NB4 (cell line): ENCODE measurements at regions not wholly inside any gene's neighbourhood (a gene's known extent, or its start where the extent isn't known, plus 50 kb on each side); places are given as distances from the start of the nearest gene placed in this dataset.

Experiments
- MYC ChIP-seq: IDR thresholded peaks from 2 replicates; pipeline ENCODE4 v1.6.1; 2011; ENCODE audit warnings: low read depth, low read length
- POLR2A ChIP-seq: IDR thresholded peaks from 2 replicates; pipeline ENCODE4 v1.6.1; 2011; ENCODE audit warnings: mild to moderate bottlenecking; ENCODE audit not compliant: insufficient read length; ENCODE audit errors: extremely low read depth
- TF ChIP-seq, protein P1 (sequence below): IDR thresholded peaks from one replicate; pipeline ENCODE4 v1.5.1; 2012; ENCODE audit warnings: low read depth, low read length
- TF ChIP-seq, protein P2 (sequence below): IDR thresholded peaks from 2 replicates; pipeline ENCODE4 v1.6.1; 2011; ENCODE audit warnings: low read depth, low read length

DNA sequence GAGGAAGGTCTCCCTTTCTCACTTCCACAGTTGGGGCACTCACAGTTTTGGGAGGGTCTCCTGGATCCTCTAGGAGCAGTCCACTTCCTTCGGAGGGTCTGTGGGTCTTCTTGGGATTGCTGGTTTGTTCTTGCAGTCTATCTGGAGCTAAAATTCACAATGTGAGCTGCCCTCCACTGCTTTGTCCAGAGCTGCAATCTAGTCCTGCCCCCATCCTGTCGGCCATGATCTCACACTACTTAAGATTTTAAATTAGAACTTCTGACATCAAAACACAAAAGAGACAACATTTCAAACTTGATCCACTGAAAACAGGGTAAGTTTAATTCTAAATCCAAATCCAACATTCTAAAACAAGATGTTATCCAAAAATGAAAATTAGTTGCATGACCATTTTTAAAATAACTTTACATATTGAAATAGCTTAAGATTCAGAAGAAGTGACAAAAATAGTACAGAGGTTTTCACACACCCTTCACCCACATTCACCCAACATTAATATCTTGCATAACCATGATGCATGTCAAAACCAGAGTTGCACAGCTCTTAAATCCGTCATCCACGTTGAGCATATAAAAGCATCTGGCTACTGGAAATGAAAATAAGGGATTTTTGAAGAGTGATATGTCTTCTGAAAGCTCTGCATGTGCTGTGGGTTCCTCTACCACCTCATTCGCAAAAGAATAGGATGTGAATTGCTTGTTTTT lies 113.7 kb upstream of the EPB41L4A start:
- TF ChIP-seq, protein P1, sequence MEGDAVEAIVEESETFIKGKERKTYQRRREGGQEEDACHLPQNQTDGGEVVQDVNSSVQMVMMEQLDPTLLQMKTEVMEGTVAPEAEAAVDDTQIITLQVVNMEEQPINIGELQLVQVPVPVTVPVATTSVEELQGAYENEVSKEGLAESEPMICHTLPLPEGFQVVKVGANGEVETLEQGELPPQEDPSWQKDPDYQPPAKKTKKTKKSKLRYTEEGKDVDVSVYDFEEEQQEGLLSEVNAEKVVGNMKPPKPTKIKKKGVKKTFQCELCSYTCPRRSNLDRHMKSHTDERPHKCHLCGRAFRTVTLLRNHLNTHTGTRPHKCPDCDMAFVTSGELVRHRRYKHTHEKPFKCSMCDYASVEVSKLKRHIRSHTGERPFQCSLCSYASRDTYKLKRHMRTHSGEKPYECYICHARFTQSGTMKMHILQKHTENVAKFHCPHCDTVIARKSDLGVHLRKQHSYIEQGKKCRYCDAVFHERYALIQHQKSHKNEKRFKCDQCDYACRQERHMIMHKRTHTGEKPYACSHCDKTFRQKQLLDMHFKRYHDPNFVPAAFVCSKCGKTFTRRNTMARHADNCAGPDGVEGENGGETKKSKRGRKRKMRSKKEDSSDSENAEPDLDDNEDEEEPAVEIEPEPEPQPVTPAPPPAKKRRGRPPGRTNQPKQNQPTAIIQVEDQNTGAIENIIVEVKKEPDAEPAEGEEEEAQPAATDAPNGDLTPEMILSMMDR, result no peak
- TF ChIP-seq, protein P2, sequence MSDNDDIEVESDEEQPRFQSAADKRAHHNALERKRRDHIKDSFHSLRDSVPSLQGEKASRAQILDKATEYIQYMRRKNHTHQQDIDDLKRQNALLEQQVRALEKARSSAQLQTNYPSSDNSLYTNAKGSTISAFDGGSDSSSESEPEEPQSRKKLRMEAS, result no peak
- no peak for TF ChIP-seq POLR2A
- TF ChIP-seq MYC, result no peak
